ENCODE measurements at regions not wholly inside any gene's neighbourhood (a gene's known extent, or its start where the extent isn't known, plus 50 kb on each side); places are given as distances from the start of the nearest gene placed in this dataset.

DNA sequence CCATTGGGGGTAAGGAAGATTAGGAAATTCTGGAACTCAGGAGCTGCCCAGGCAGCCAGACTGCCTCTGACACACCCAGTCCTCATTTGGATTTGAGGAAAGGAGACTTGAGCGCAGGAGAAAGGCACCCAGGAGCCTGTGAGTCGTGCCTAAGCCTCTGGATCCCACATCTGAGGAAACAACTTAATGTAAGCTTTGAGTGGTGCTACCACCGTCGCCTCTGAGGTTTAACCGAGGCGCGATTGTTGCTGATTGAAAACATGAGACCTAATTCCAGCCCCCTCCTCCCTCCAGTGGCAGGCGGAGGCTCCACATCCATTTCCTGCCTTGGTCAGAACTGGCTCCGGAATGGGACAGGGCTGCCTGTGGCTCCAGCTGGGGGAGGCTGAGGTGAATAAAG is 176.7 kb upstream of the PKDCC start (continued):
- TF ChIP-seq EP300 (IDR thresholded peaks at IDR 0.05; ENCODE audit: borderline replicate concordance in 1 of 2, control insufficient read depth in 1 of 2, low read depth in 2 of 2, low read length in 2 of 2) (no peak), SMAD5 (IDR thresholded peaks at IDR 0.05; ENCODE audit: low read depth) (no peak), ZNF24 (IDR thresholded peaks at IDR 0.05) (no peak), KDM1A (IDR thresholded peaks at IDR 0.05; ENCODE audit: borderline replicate concordance) (no peak), NFXL1 (IDR thresholded peaks at IDR 0.05; ENCODE audit: borderline replicate concordance) (no peak)

DNA sequence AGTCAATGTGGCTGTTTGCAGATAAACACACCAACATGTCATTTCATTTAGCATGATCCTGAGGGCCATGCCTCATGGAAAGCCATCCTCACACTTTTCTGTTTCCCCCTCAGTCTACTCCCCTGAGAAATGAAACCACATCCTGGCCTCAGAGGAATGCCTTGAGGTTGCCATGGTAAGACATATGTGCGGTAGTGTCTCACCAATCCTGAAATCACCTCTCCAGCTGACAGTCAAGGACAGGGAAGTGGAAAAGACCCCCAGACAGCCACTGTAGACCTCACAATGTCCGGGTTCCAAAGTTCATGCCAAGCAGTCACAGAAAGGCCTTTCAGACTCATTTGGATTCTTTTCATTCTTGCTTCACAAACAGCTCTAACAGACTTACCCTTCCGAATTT is 175.2 kb upstream of the PKDCC start:
- FAIRE-seq: no peak
- SMC1A ChIA-PET (ENCODE audit: uncharacterized antibody, unreplicated experiment): interaction anchor here (0.7 to 8.2 kb wide), 10 partner anchors 19 to 849 kb away, joined by 3 to 198 read pairs (median 4); no protein-coding TSS in a partner anchor
- Histone ChIP-seq H3K27ac (ENCODE audit: control insufficient read depth, insufficient read depth) (no peak overlapping the region), H3K9ac (ENCODE audit: control insufficient read depth, insufficient read depth, low read length) (no peak overlapping the region), H2AFZ (ENCODE audit: control insufficient read depth, low read depth, low read length) (no peak overlapping the region), H3K79me2 (ENCODE audit: control insufficient read depth, insufficient read depth, low read length) (no peaks in the 10 kb centered on the region), H3K9me3 (replicated peaks; ENCODE audit: control insufficient read depth, insufficient read depth, low read length) (no peaks in the 10 kb centered on the region), H4K20me1 (ENCODE audit: control insufficient read depth, insufficient read depth) (no peaks in the 10 kb centered on the region), H3K4me3 (no peak overlapping the region), H3K4me2 (ENCODE audit: control insufficient read depth, insufficient read depth) (no peak overlapping the region), H3K27me3 (replicated peaks in 1 of 2; ENCODE audit: control insufficient read depth in 2 of 2, insufficient read depth in 2 of 2, low read length in 1 of 2) (no peaks in the 10 kb centered on the region; a peak in 2 of 4 replicates), H3K36me3 (ENCODE audit: control insufficient read depth in 2 of 2, insufficient read depth in 2 of 2, low read length in 1 of 2) (no peaks in the 10 kb centered on the region), H3K4me1 (ENCODE audit: control insufficient read depth, insufficient read depth, low read length) (no peaks in the 10 kb centered on the region)
- in situ Hi-C loops (cut with MboI): loop anchor here (5.0 to 25.0 kb wide), 3 partner anchors 215 to 790 kb away; no protein-coding TSS in a partner anchor
- RAD21 ChIA-PET (ENCODE audit: unreplicated experiment): interaction anchor here (7.4 kb wide), 1 partner anchor 212 kb away, joined by 153 read pairs; no protein-coding TSS in a partner anchor
- WGBS (ENCODE audit: insufficient coverage, insufficient replicate concordance, low lambda C conversion rate, missing lambda C conversion rate): 10% methylated on average over 3 of the region's 3 CpGs
- POLR2A ChIA-PET: no interaction called here
- CTCF ChIA-PET: interaction anchor here (0.9 to 14.9 kb wide), 11 partner anchors 13 to 370 kb away, joined by 3 to 462 read pairs (median 3); no protein-coding TSS in a partner anchor
- no peak for ATAC-seq
- intact Hi-C loops (cut with micrococcal nuclease; ENCODE audit: unreplicated experiment): no loop called here
- no TSS peak for BruUV-seq (replicated peaks)
- TF ChIP-seq SUPT20H (IDR thresholded peaks at IDR 0.05; ENCODE audit: borderline replicate concordance, control insufficient read depth, low read depth, low read length) (no peak), POLR2A (IDR thresholded peaks at IDR 0.05; ENCODE audit: low read depth, low read length) (no peak), RUNX3 (IDR thresholded peaks at IDR 0.05; ENCODE audit: low read length) (peak; percentile 54), SIX5 (IDR thresholded peaks at IDR 0.05; ENCODE audit: low read depth, low read length, severe bottlenecking) (no peak)
- DNase-seq (ENCODE audit: low read depth, low spot score): peak; percentile 8

Measured in GM12878 (cell line).